Heart left ventricle (tissue), 16 donors: ENCODE measurements at regions not wholly inside any gene's neighbourhood (a gene's known extent, or its start where the extent isn't known, plus 50 kb on each side); places are given as distances from the start of the nearest gene placed in this dataset.

Experiments
- ATAC-seq, 4 donors: fragments of 200-7000 bp; cut with Tn5 transposase; one replicate each; pipeline ENCODE4 v1.9.1; 2020 to 2022; ENCODE audit warnings: moderate library complexity in 4 of 4, mild to moderate bottlenecking in 3 of 4, moderate number of reproducible peaks in 1 of 4
- DNase-seq, 5 donors: peaks; one replicate each; pipeline ENCODE4 v3.0.0-alpha.2; 2020
- H3K27ac ChIP-seq, 12 donors: fragments of 200-600 bp; sonication (generic) in 4 of 12; one replicate each; pipeline versions ENCODE4 v1.5.0 to v1.8.0; 2016 to 2022; ENCODE audit warnings: mild to moderate bottlenecking in 2 of 12
- H3K27me3 ChIP-seq, 9 donors: fragments of 200-600 bp; sonication (generic) in 2 of 9; one replicate each; pipeline versions ENCODE4 v1.5.1 to v1.8.0; 2016 to 2022; ENCODE audit warnings: mild to moderate bottlenecking in 3 of 9
- H3K36me3 ChIP-seq, 9 donors: fragments of 200-600 bp; sonication (generic) in 2 of 9; one replicate each; pipeline versions ENCODE4 v1.5.0 to v1.8.0; 2018 to 2022; ENCODE audit warnings: mild to moderate bottlenecking in 2 of 9
- H3K4me1 ChIP-seq, 12 donors: fragments of 200-600 bp; sonication (generic) in 4 of 12; one replicate each; pipeline versions ENCODE4 v1.5.0 to v1.8.0; 2016 to 2022; ENCODE audit warnings: mild to moderate bottlenecking in 3 of 12
- H3K4me3 ChIP-seq, 12 donors: fragments of 200-600 bp; sonication (generic) in 4 of 12; one replicate each; pipeline versions ENCODE4 v1.5.0 to v1.8.0; 2017 to 2022; ENCODE audit warnings: mild to moderate bottlenecking in 9 of 12, moderate library complexity in 4 of 12
- H3K9me3 ChIP-seq, 12 donors: fragments of 200-600 bp; sonication (generic) in 4 of 12; one replicate each; pipeline versions ENCODE4 v1.5.0 to v1.8.0; 2016 to 2022; ENCODE audit warnings: mild to moderate bottlenecking in 1 of 12
- POLR2A ChIP-seq, 2 donors: fragments of 450-650 bp; IDR thresholded peaks; one replicate each; pipeline ENCODE4 v1.6.1; 2017; ENCODE audit warnings: antibody characterized with exemption in 2 of 2, mild to moderate bottlenecking in 2 of 2, moderate library complexity in 2 of 2
- WGBS, 4 donors: extraction: QIAGEN DNeasy Blood & Tissue Kit in 2 of 4; methylation state at CpG; one replicate each; pipeline versions ENCODE4 v1.1.5 to v1.1.7; 2013 to 2018; 5-methylcytosine and 5-hydroxymethylcytosine counted together
- intact Hi-C, 10 donors: fragments of 100-400 bp; cut with DNase I; formaldehyde crosslinking; loops; one replicate each; pipeline versions ENCODE4 v1.11.1 to v1.14.2; 2022
- TF ChIP-seq, protein P1 (sequence below), 12 donors: fragments of 200-600 bp; sonication (generic) in 4 of 12; IDR thresholded peaks; one replicate each; pipeline versions ENCODE4 v1.5.0 to v1.8.0; 2018 to 2022; ENCODE audit warnings: antibody characterized with exemption in 12 of 12, mild to moderate bottlenecking in 5 of 12
- donor health status: ischemic (EF 13 %, LVEDD 7.1; RV severe dilation, severe dysfunction).
- donor health status: healthy with polysubstance abuse.
- donor health status: DM: no; HTN: yes; CAD: no.
- donor health status: DM: no; HTN: no; CAD: no.
- donor health status: ischemic (EF 25% LVEDD 6.9; RV normal size, moderate dysfunction).
- donor health status: ischemic (EF 25% LVEDD 5.7; RV mildly dilated, moderate dysfunction).
- donor health status: healthy.
- donor health status: DM: yes; HTN: yes; CAD: no.
- donor health status: ischemic (EF 35%, LVEDD 5.7; RV mildly dilated, moderate dysfunction).
- donor health status: nonischemic (EF 11% LVEDD 7.7; RV severe dilation, severe dysfunction).
- donor health status: DM: yes; HTN: yes; CAD: no.
- donor health status: PGD.
- donor health status: ischemic (EF 29% LVEDD 5.4; RV normal size, mild dysfunction).
- donor health status: nonischemic (EF 23%, LVEDD 6.1; RV moderate dilation, normal function).

DNA sequence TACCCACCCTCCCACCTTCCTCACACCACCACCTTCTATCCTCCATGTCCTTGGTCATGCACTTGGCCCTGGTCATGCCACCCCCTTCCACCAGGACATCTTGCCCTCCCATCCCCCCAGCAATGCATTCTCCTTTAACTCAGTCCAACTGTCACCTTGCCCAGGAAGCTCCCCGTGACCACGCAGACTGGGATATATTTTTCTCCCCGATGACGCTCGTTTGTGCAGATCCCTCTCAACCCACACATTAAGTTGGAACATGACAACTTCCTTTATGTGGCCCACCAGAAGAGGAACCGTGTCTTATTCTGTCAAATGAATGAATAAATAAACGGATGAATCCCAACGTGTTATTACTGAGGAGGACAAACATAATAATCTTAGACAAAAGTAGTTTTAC lies 82.8 kb upstream of the TAS2R1 start:
- ATAC-seq (no peak), DNase-seq (no peak)
- H3K27ac ChIP-seq, result no peak overlapping the region
- no peaks in the 10 kb centered on the region for H3K4me1 ChIP-seq
- WGBS, 4 donors, result 65 to 74% (median 70%) methylated on average over 8 of the region's 8 CpGs
- H3K4me3 ChIP-seq, result no peak overlapping the region
- H3K27me3 ChIP-seq, result no peaks in the 10 kb centered on the region
- intact Hi-C loops, result no loop called here
- H3K9me3 ChIP-seq, result peaks cover 0 to 2% (median 0%) of the 10 kb centered on the region in 12 donors
- H3K36me3 ChIP-seq, result no peaks in the 10 kb centered on the region
- TF ChIP-seq POLR2A (IDR thresholded peaks at IDR 0.05), result no peak
- TF ChIP-seq, protein P1, sequence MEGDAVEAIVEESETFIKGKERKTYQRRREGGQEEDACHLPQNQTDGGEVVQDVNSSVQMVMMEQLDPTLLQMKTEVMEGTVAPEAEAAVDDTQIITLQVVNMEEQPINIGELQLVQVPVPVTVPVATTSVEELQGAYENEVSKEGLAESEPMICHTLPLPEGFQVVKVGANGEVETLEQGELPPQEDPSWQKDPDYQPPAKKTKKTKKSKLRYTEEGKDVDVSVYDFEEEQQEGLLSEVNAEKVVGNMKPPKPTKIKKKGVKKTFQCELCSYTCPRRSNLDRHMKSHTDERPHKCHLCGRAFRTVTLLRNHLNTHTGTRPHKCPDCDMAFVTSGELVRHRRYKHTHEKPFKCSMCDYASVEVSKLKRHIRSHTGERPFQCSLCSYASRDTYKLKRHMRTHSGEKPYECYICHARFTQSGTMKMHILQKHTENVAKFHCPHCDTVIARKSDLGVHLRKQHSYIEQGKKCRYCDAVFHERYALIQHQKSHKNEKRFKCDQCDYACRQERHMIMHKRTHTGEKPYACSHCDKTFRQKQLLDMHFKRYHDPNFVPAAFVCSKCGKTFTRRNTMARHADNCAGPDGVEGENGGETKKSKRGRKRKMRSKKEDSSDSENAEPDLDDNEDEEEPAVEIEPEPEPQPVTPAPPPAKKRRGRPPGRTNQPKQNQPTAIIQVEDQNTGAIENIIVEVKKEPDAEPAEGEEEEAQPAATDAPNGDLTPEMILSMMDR (IDR thresholded peaks at IDR 0.05), result no peak

DNA sequence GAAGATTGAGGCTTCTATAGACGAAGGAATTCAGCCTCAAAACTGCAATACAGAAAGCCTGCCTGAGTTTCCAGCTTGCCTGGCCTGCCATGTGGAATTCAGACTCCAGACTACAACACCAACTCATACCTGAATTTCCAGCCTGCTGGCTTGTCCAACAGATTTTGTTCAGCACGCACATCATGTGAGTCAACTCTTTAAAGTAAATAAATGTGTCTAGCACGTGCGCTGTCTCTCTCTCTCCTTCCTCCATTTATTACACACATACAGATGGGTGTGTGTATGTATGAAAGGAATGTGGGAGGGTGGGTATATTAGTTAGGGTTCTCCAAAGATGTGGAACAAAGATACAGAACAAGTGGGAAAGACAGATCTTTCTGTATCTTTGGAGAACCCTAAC lies 82.4 kb upstream of the TAS2R1 start:
- ATAC-seq, result no peak
- Histone ChIP-seq H3K4me1 (no peaks in the 10 kb centered on the region), H3K36me3 (no peaks in the 10 kb centered on the region), H3K27ac (no peak overlapping the region), H3K9me3 (peaks cover 0 to 2% (median 0%) of the 10 kb centered on the region in 12 donors), H3K27me3 (no peaks in the 10 kb centered on the region), H3K4me3 (no peak overlapping the region)
- DNase-seq, result no peak
- 86 to 88% (median 87%) methylated on average over 4 of the region's 4 CpGs for WGBS, 4 donors
- intact Hi-C loops, result no loop called here
- no peak for TF ChIP-seq POLR2A (IDR thresholded peaks at IDR 0.05)
- TF ChIP-seq, protein P1 (IDR thresholded peaks at IDR 0.05), result no peak

DNA sequence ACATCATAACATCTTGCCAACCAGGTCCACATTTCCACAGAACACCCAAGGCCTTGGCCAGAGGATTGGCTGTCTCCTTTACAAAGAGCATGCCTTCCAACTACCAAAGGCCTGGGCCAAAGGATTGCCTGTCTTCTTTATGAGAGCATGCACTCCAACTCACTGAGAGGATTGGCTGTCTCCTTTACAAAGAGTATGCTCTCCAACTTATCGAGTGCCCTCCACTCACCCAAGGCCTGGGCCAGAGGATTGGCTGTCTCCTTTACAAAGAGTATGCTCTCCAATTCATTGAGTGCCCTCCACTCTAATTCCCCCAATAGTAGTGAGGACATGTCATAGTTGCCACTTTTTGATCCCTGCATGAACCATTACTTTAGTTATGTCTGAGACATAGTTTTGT lies 79.9 kb upstream of the TAS2R1 start:
- Histone ChIP-seq H3K36me3 (no peaks in the 10 kb centered on the region), H3K4me3 (no peak overlapping the region), H3K27me3 (no peaks in the 10 kb centered on the region), H3K27ac (no peak overlapping the region), H3K4me1 (no peaks in the 10 kb centered on the region), H3K9me3 (peaks cover 0 to 2% (median 0%) of the 10 kb centered on the region in 12 donors)
- ATAC-seq (no peak), DNase-seq (no peak)
- 80 to 98% (median 83%) methylated on average over 1 of the region's 1 CpG for WGBS, 4 donors
- intact Hi-C loops, result no loop called here
- no peak for TF ChIP-seq POLR2A (IDR thresholded peaks at IDR 0.05)
- TF ChIP-seq, protein P1 (IDR thresholded peaks at IDR 0.05), result no peak

DNA sequence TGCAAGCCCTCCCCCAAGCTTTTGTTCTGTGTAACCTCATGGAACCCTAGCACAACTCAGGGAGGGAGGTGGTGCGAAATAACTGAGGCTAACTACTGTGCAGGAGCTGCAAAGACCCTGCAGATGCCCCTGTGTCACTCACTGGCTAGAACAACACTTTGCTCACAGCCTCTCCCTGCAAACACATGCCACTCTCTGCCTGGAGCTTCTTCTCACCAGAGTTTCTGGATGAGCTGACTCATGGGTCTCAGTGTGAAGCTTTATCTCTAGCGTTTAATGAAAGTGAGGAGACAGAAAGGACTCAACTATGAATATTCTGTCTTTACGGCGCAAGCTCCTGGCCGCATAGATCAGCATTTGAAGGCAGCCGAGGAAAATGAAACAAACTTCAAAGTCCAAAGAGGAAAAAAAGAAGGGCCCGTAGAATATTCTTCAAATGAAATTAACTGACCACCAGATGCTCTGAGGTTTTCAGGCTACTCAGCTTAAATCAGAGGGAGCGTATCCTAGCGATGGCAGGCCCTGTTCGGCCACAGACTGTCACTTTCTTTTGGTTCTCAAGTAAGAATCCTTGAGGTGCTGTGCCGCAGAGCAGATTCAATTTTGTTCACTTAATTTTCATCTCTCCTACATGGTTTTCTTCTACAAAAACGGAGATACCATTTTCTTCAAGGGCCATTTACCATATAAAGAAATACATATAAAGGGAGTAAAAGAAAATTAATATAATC lies 77.7 kb upstream of the TAS2R1 start:
- intact Hi-C loops, result no loop called here
- ATAC-seq (no peak), DNase-seq (no peak)
- peaks cover 0 to 2% (median 0%) of the 10 kb centered on the region in 12 donors for H3K9me3 ChIP-seq
- no peaks in the 10 kb centered on the region for H3K36me3 ChIP-seq
- H3K27me3 ChIP-seq, result no peaks in the 10 kb centered on the region
- WGBS, 4 donors, result 85 to 90% (median 87%) methylated on average over 12 of the region's 12 CpGs
- no peak overlapping the region for H3K27ac ChIP-seq
- H3K4me3 ChIP-seq, result no peak overlapping the region
- no peaks in the 10 kb centered on the region for H3K4me1 ChIP-seq
- TF ChIP-seq POLR2A (IDR thresholded peaks at IDR 0.05), result no peak
- TF ChIP-seq, protein P1 (IDR thresholded peaks at IDR 0.05), result no peak
